GM12891 (cell line): ENCODE measurements at regions not wholly inside any gene's neighbourhood (a gene's known extent, or its start where the extent isn't known, plus 50 kb on each side); places are given as distances from the start of the nearest gene placed in this dataset.
A peak's percentile ranks its signal among the peaks of the same experiment; 100 is the strongest.

Experiments used
- DNase-seq: peaks from one replicate; pipeline ENCODE4 v3.0.0; 2011; ENCODE audit warnings: low spot score; ENCODE audit not compliant: insufficient read length
- FAIRE-seq: peaks from 2 replicates; lab custom pipeline; 2011; peaks lifted over from hg19 to GRCh38; lab: Jason Lieb, UNC
- PAX5 ChIP-seq: IDR thresholded peaks from 2 replicates; pipeline ENCODE4 v1.6.1; 2011; ENCODE audit warnings: low read length, moderate library complexity, mild to moderate bottlenecking; ENCODE audit not compliant: insufficient read depth, severe bottlenecking
- POLR2A ChIP-seq: IDR thresholded peaks from 2 replicates; pipeline ENCODE4 v1.6.1; 2011; ENCODE audit warnings: low read depth, low read length, control low read depth
- POLR2AphosphoS5 ChIP-seq: IDR thresholded peaks from 2 replicates; pipeline ENCODE4 v1.6.1; 2011; ENCODE audit warnings: low read depth, low read length, control low read depth
- POU2F2 ChIP-seq: IDR thresholded peaks from 2 replicates; pipeline ENCODE4 v1.6.1; 2011; ENCODE audit warnings: low read depth, mild to moderate bottlenecking, control low read depth, low read length, moderate library complexity
- SPI1 ChIP-seq: IDR thresholded peaks from 2 replicates; pipeline ENCODE4 v1.6.1; 2011; ENCODE audit warnings: low read depth, low read length, control low read depth
- TAF1 ChIP-seq: IDR thresholded peaks from 2 replicates; pipeline ENCODE4 v1.6.1; 2011; ENCODE audit warnings: low read depth, low read length, control low read depth

GRCh38 chr11:130599073-130599654 is 150.7 kb downstream of the ADAMTS15 start:
- no peak for DNase-seq
- TF ChIP-seq TAF1 (no peak), POU2F2 (no peak), SPI1 (no peak), POLR2AphosphoS5 (no peak), POLR2A (no peak), PAX5 (no peak)
- FAIRE-seq: no peak

GRCh38 chr11:130600139-130600538 is 151.7 kb downstream of the ADAMTS15 start:
- FAIRE-seq (no peak), DNase-seq (no peak)
- TF ChIP-seq POLR2A: no peak
- no peak for TF ChIP-seq SPI1
- TF ChIP-seq TAF1: no peak
- TF ChIP-seq POU2F2: no peak
- TF ChIP-seq PAX5: no peak
- TF ChIP-seq POLR2AphosphoS5: no peak

DNA sequence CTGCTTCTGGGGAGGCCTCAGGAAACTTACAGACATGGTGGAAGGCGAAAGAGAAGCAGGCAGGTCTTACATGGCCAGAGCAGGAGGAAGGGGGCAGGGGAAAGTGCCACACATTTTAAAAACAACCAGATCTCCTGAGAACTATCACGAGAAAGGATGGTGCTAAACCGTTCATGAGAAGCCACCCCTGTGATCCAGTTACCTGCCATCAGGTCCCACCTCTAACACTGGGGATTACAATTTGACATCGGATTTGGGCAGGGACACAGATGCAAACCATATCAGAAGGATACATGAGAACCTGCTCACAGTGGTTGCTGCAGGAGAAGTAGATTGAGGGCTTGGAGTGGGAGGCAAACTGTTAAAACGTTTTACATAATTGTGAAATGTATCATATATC is 152.2 kb downstream of the ADAMTS15 start:
- TF ChIP-seq POU2F2 (no peak), POLR2A (no peak), PAX5 (no peak), POLR2AphosphoS5 (no peak), SPI1 (no peak), TAF1 (no peak)
- DNase-seq (no peak), FAIRE-seq (no peak)

GRCh38 chr11:130601141-130601540 is 152.7 kb downstream of the ADAMTS15 start:
- FAIRE-seq: no peak

DNA sequence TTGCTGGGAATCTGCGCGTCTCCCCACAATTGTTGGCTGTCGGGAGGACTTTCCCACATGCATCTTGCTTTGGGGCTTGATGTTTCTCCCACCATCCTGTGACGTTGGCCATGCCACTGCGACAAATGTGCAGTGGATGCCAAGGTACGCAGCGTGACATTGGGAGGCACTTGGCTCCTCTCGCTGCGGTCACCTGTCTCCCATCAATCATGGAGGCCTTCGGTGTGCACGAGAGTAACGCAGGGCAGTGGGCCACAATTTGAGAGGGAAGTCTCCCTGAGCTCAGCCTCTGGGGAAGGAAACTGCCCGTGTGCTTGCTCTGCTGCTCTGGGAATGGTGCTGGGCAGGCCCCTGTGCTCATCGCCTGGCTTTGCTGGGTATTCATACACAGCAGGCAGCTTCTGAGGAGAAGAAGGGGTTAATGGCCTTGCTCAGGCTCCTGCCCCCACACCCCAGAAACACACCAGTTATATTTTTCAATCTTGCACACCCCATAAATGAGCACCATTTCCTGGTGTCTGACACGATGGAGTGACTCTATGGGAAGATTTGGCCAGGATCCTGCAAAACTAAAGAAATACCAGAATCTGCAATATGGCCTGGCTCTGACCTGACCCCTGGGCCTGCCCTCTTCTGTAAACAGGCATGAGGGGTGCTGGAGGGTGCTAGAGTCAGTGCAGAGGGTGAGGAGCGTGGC is 153.5 kb downstream of the ADAMTS15 start:
- no peak for FAIRE-seq
- no peak for TF ChIP-seq POLR2A
- TF ChIP-seq PAX5: no peak
- no peak for TF ChIP-seq POU2F2
- TF ChIP-seq SPI1: no peak
- no peak for TF ChIP-seq POLR2AphosphoS5
- no peak for TF ChIP-seq TAF1
- no peak for DNase-seq

More at GRCh38 chr11:130601141-130601540, 152.7 kb downstream of the ADAMTS15 start:
- DNase-seq: no peak
- no peak for TF ChIP-seq POU2F2
- no peak for TF ChIP-seq POLR2AphosphoS5
- peak; percentile 84 for TF ChIP-seq SPI1
- no peak for TF ChIP-seq PAX5
- TF ChIP-seq TAF1: no peak
- TF ChIP-seq POLR2A: no peak

DNA sequence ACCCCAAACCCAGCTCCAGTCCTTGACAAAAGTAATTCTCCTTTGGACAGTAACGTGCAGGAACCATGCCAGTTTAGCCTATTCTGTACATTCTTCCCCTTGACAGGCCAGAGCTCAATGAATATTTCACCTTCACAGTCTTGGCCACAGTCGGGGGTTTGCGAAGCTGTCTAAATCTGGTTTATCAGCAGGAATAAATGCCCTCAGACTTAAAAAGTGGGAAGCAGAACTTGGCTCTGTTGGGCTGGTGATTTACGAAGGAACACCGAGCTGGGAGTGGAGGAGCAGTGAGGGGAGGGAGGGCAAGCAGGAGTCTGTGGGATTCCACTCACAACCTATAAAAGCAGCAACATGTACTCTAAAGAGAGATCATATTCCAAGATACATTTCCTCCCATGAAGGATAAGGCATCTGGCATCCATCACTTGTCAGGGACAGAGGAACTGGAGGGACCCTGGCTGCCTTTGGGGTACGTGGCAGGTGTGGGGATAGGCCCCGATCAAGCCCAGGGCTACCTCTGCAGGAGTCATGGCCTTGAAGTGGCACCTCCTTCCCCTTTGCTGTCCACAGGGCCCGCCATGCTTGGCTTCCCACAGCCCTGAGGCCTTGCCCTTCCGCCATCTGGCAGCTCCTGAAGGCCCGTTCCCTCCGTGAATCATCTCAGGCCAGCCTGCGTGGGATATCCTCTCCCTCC is 154.3 kb downstream of the ADAMTS15 start:
- TF ChIP-seq POLR2AphosphoS5 (no peak), SPI1 (no peak), TAF1 (no peak), POU2F2 (no peak), POLR2A (no peak), PAX5 (no peak)
- FAIRE-seq (no peak), DNase-seq (no peak)

DNA sequence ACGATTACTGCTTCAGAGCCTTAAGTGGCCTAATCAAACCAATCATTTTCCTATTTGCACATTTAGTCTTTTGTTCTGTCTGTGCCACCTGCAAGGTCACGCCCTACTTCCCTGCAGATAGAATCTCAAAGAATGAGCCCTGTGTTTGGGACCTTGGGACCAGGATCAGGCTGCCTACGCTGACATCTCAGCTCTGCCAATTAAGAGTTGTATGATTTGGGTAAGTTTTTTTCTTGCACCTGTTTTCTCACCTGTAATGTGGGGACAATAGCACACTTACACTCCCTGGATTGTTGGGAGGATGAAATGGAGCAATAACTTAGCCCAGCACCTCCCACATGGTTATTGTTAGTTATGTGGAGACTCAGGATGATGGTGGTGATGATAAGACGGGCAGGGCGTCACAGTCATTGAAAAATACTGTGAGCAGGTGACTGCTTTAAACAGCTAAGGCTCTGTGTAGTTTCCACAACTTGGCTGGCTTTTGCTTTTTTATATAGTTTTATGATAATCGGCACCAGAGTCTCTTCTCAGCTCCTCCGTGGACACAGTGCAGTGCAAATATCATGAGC is 155.0 kb downstream of the ADAMTS15 start:
- no peak for FAIRE-seq

DNA sequence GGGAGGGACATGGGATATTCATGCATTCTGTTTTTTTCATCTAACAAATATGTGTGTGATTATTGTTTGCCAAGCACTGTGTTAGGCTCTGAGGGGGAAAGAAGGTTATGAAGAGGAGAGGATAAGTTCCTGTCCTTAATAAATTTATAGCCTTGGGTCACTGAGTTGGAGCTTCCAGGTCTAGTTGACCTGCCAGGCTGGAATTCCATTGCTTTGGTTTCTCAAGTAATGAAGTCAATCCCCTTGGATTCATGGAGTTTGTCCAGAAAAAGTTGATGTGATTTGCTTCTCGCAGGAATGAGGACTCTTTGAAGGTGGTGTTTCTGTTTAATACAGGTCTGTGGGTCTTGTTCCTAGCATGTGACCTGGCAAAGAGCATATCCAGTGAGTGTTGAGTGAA is 156.2 kb downstream of the ADAMTS15 start:
- DNase-seq (no peak), FAIRE-seq (no peak)
- no peak for TF ChIP-seq POLR2A
- no peak for TF ChIP-seq POU2F2
- TF ChIP-seq TAF1: no peak

More for the DNA sequence above, 155.0 kb downstream of the ADAMTS15 start:
- no peak for TF ChIP-seq POLR2A
- TF ChIP-seq PAX5: no peak
- no peak for TF ChIP-seq TAF1
- TF ChIP-seq SPI1: no peak
- no peak for TF ChIP-seq POLR2AphosphoS5
- TF ChIP-seq POU2F2: no peak
- DNase-seq: no peak

GRCh38 chr11:130606178-130606577 is 157.7 kb downstream of the ADAMTS15 start:
- no peak for TF ChIP-seq TAF1
- no peak for TF ChIP-seq POLR2A
- TF ChIP-seq POU2F2: no peak
- TF ChIP-seq POLR2AphosphoS5: no peak
- TF ChIP-seq PAX5: no peak
- TF ChIP-seq SPI1: no peak
- FAIRE-seq (no peak), DNase-seq (no peak)
